HepG2 (cell line): ENCODE measurements at regions not wholly inside any gene's neighbourhood (a gene's known extent, or its start where the extent isn't known, plus 50 kb on each side); places are given as distances from the start of the nearest gene placed in this dataset.

Experiments
- ATAC-seq: fragments of 200-7000 bp; cut with Tn5 transposase; 3 replicates; pipeline ENCODE4 v1.9.1; 2020; ENCODE audit warnings: mild to moderate bottlenecking, moderate library complexity
- BruUV-seq: library from RNA; stranded (reverse); fragments of 400-500 nt; replicated peaks from 2 replicates; lab custom pipeline; 2021; lab: Mats Ljungman, UMichigan
- CTCF ChIA-PET: fragments of 300-600 bp; formaldehyde crosslinking; extraction: SDS; loops from one replicate; lab custom pipeline; 2021; ENCODE audit warnings: low total read pairs, inconsistent platforms, low intra/inter-chr PET ratio; lab: Yijun Ruan, JAX
- POLR2A ChIA-PET: fragments of 350-600 bp; sonication (Branson Sonifier 250); formaldehyde crosslinking; loops from one replicate; lab custom pipeline; 2020; ENCODE audit warnings: antibody characterized with exemption, inconsistent platforms; lab: Yijun Ruan, JAX
- DNase-seq: peaks from one replicate; pipeline ENCODE4 v3.0.0-alpha.2; 2015; ENCODE audit warnings: low spot score
- FAIRE-seq: peaks from 3 replicates; lab custom pipeline; 2011; peaks lifted over from hg19 to GRCh38; lab: Jason Lieb, UNC
- H2AFZ ChIP-seq: one replicate; pipeline ENCODE4 v1.6.1; 2011; ENCODE audit warnings: low read length, inconsistent platforms
- H3K27ac ChIP-seq: fragments of 300-600 bp; 3 replicates; pipeline ENCODE4 v1.8.0; 2011; ENCODE audit warnings: mixed run types, mild to moderate bottlenecking, mixed read lengths, low read length, inconsistent platforms; ENCODE audit not compliant: insufficient read depth; ENCODE audit errors: extremely low read length
- H3K27me3 ChIP-seq, 2 experiments: fragments of 200-600 bp in 1 of 2; 2 replicates in 1 of 2; 3 replicates in 1 of 2; pipeline versions ENCODE4 v1.6.0 to v1.8.0; 2011; ENCODE audit warnings: low read length in 2 of 2, mild to moderate bottlenecking in 2 of 2, moderate library complexity in 2 of 2, inconsistent platforms in 1 of 2; ENCODE audit not compliant: insufficient read depth in 2 of 2, control insufficient read depth in 1 of 2
- H3K36me3 ChIP-seq, 2 experiments: fragments of 200-600 bp in 1 of 2; replicated peaks in 1 of 2; 2 replicates in 1 of 2; 3 replicates in 1 of 2; pipeline versions ENCODE4 v1.5.1 to v1.8.0; 2011; ENCODE audit warnings: low read length in 2 of 2, inconsistent platforms in 1 of 2; ENCODE audit not compliant: insufficient read depth in 2 of 2, control insufficient read depth in 1 of 2
- H3K4me1 ChIP-seq: 2 replicates; pipeline ENCODE4 v1.5.1; 2012; ENCODE audit warnings: low read length, inconsistent platforms; ENCODE audit not compliant: insufficient read depth
- H3K4me2 ChIP-seq: 2 replicates; pipeline ENCODE4 v1.6.0; 2011; ENCODE audit warnings: low read depth, low read length, inconsistent platforms
- H3K4me3 ChIP-seq, 3 experiments: fragments of 200-600 bp in 1 of 3; sonication (generic), shearing (Covaris generic) in 1 of 3; replicated peaks in 1 of 3; 2 replicates each; pipeline ENCODE4 v1.5.1; 2011 to 2016; ENCODE audit warnings: low read length in 3 of 3, inconsistent platforms in 2 of 3, low read depth in 2 of 3, mild to moderate bottlenecking in 2 of 3, control low read depth in 1 of 3, mixed read lengths in 1 of 3; ENCODE audit not compliant: insufficient read depth in 1 of 3
- H3K79me2 ChIP-seq: one replicate; pipeline ENCODE4 v1.6.1; 2011; ENCODE audit warnings: low read length, inconsistent platforms; ENCODE audit not compliant: insufficient read depth
- H3K9ac ChIP-seq: 2 replicates; pipeline ENCODE4 v1.6.0; 2011; ENCODE audit warnings: mild to moderate bottlenecking, low read depth, low read length, inconsistent platforms; ENCODE audit not compliant: insufficient read depth
- H3K9me3 ChIP-seq: 2 replicates; pipeline ENCODE4 v1.5.1; 2012; ENCODE audit warnings: mild to moderate bottlenecking, low read length
- H4K20me1 ChIP-seq: 2 replicates; pipeline ENCODE4 v1.6.0; 2011; ENCODE audit warnings: inconsistent platforms, mild to moderate bottlenecking, low read length, moderate library complexity; ENCODE audit not compliant: insufficient read depth
- ATAD3A ChIP-seq: sonication (generic); formaldehyde crosslinking; IDR thresholded peaks from 2 replicates; pipeline ENCODE4 v1.4.0; 2020; ENCODE audit warnings: missing genetic modification reagents
- ATF7 ChIP-seq, 2 experiments: fragments of 450-650 bp in 1 of 2; sonication (generic) in 1 of 2; formaldehyde crosslinking in 1 of 2; IDR thresholded peaks; 2 replicates each; pipeline versions ENCODE4 v1.4.0 to v1.6.1; 2016 to 2020; ENCODE audit warnings: antibody characterized with exemption in 1 of 2, mild to moderate bottlenecking in 1 of 2, missing genetic modification reagents in 1 of 2
- CREB1 ChIP-seq, 2 experiments: fragments of 450-650 bp in 1 of 2; IDR thresholded peaks; 2 replicates each; pipeline ENCODE4 v1.6.1; 2016 to 2017; ENCODE audit warnings: control low read depth in 1 of 2, mild to moderate bottlenecking in 1 of 2, missing compliant biosample characterization in 1 of 2, missing genetic modification characterization in 1 of 2
- NFE2L2 ChIP-seq: fragments of 150-350 bp; IDR thresholded peaks from 2 replicates; pipeline ENCODE4 v1.6.1; 2014; ENCODE audit warnings: low read length
- SMC3 ChIP-seq: IDR thresholded peaks from 2 replicates; pipeline ENCODE4 v1.6.1; 2011; ENCODE audit warnings: low read length, improper control_type of control experiment
- WGBS: methylation state at CpG from one replicate; pipeline ENCODE4 v1.1.6; 2017; ENCODE audit warnings: low lambda C conversion rate; 5-methylcytosine and 5-hydroxymethylcytosine counted together
- in situ Hi-C: cut with HindIII; loops from 2 replicates; pipeline ENCODE4 v1.10.0; 2017; ENCODE audit warnings: low pct_unique_long_range_greater_than_20kb; ENCODE audit not compliant: extremely low pct_ligation_motif_present
- intact Hi-C: fragments of 100-400 bp; cut with micrococcal nuclease; formaldehyde crosslinking; loops from one replicate; pipeline ENCODE4 v1.10.0; 2022; ENCODE audit not compliant: unreplicated experiment
- TF ChIP-seq, protein P1 (sequence below): IDR thresholded peaks from 2 replicates; pipeline ENCODE4 v1.6.1; 2012; ENCODE audit warnings: low read length, improper control_type of control experiment

GRCh38 chr2:198316852-198317396 is 512.5 kb downstream of the PLCL1 start:
- no peak overlapping the region for H2AFZ ChIP-seq
- no peaks in the 10 kb centered on the region for H4K20me1 ChIP-seq
- ChIA-PET CTCF (no interaction called here), POLR2A (no interaction called here)
- ATAC-seq, result peak; percentile 67
- DNase-seq, result no peak
- in situ Hi-C loops (loop anchor here (5.0 to 10.0 kb wide), 2 partner anchors 1165 to 1418 kb away; no protein-coding TSS in a partner anchor), intact Hi-C loops (no loop called here)
- no peak for FAIRE-seq
- no TSS peak for BruUV-seq
- H3K4me2 ChIP-seq, result no peak overlapping the region
- no peaks in the 10 kb centered on the region for H3K9me3 ChIP-seq
- no peaks in the 10 kb centered on the region for H3K36me3 ChIP-seq
- H3K27ac ChIP-seq, result no peak overlapping the region
- H3K9ac ChIP-seq, result no peak overlapping the region
- 0% methylated on average over 7 of the region's 7 CpGs for WGBS
- H3K79me2 ChIP-seq, result no peaks in the 10 kb centered on the region
- H3K4me1 ChIP-seq, result peaks cover 9% of the 10 kb centered on the region
- H3K27me3 ChIP-seq, result 0 out of 5 replicates have a peak, but pooled peaks cover 2 to 5% of the 10 kb centered on the region in 2 experiments
- H3K4me3 ChIP-seq, result no peak overlapping the region
- TF ChIP-seq CREB1 (IDR thresholded peaks at IDR 0.05) (peak; percentile 55; the same call in 1 of the 2 replicates), CREB1 (CRISPR knock-in tag; IDR thresholded peaks at IDR 0.05) (no peak), SMC3 (no peak), ATF7 (IDR thresholded peaks at IDR 0.05) (peak; percentile 82), ATF7 (CRISPR knock-in tag; IDR thresholded peaks at IDR 0.05) (no peak), NFE2L2 (no peak), ATAD3A (CRISPR knock-in tag) (no peak)
- TF ChIP-seq, protein P1, sequence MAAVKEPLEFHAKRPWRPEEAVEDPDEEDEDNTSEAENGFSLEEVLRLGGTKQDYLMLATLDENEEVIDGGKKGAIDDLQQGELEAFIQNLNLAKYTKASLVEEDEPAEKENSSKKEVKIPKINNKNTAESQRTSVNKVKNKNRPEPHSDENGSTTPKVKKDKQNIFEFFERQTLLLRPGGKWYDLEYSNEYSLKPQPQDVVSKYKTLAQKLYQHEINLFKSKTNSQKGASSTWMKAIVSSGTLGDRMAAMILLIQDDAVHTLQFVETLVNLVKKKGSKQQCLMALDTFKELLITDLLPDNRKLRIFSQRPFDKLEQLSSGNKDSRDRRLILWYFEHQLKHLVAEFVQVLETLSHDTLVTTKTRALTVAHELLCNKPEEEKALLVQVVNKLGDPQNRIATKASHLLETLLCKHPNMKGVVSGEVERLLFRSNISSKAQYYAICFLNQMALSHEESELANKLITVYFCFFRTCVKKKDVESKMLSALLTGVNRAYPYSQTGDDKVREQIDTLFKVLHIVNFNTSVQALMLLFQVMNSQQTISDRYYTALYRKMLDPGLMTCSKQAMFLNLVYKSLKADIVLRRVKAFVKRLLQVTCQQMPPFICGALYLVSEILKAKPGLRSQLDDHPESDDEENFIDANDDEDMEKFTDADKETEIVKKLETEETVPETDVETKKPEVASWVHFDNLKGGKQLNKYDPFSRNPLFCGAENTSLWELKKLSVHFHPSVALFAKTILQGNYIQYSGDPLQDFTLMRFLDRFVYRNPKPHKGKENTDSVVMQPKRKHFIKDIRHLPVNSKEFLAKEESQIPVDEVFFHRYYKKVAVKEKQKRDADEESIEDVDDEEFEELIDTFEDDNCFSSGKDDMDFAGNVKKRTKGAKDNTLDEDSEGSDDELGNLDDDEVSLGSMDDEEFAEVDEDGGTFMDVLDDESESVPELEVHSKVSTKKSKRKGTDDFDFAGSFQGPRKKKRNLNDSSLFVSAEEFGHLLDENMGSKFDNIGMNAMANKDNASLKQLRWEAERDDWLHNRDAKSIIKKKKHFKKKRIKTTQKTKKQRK, result no peak
- TF ChIP-seq, all 625 proteins: peak for 2
